Retina (tissue), 1 donor: ENCODE measurements at regions not wholly inside any gene's neighbourhood (a gene's known extent, or its start where the extent isn't known, plus 50 kb on each side); places are given as distances from the start of the nearest gene placed in this dataset.

ENCODE experiments used
- DNase-seq: peaks from one replicate; pipeline ENCODE4 v3.0.0-alpha.2; 2016

DNA sequence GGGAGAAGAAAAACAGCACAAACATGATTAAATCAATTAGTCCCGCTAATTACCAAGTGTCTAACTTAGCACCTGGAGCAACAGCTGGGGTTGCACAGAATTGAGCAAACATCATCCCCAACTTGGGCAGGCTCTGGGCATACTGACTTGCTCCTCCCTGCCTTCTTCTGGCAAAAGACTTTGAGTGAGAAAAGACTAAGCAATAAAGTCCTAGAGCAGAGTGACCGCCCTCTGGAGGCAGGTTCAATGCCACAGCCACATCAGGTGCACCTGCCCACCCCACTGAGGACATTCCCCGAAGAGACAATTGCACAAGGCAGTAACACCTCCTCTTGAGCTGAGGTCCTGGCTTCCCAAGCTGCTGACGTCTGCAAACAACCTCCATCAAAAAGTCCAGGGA is 358.3 kb downstream of the SOX9 start:
- DNase-seq = no peak

DNA sequence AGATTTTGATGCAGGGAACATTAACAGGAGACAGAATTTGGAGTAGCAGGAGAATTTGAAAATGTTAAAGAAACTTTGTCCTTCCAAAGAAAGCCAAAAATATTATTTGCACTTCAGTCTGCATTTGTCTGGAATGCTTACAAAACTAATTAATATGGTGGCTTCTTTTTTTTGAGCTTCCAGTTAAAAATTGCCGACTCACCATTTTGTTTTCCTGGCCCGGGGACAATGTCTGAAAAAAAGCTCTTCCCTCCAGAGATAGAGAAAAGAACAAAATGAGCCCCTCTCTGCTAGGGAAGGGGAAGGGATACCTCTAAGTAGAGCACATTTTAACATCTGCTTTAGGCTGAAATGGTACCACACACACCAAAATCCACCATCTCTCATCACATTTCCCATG is 360.8 kb downstream of the SOX9 start:
- no peak for DNase-seq

DNA sequence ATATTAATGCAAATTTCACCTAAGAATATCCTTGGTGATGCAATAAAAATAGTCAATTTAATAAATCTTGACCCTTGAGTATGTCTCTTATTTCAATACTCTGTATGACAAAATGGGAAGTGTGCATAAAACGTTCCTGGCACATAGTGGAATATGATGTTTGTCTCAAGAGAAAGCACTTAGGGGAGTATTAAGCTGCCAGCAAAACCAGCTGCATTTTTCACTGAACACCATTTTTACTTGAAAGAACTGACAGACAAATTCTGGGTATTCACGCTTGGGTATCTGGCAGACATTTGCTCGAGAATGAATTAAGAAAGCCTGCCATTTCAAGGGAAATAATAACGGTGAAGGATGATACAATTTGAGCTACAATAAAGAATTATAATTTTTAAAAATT is 364.8 kb downstream of the SOX9 start:
- DNase-seq = no peak

DNA sequence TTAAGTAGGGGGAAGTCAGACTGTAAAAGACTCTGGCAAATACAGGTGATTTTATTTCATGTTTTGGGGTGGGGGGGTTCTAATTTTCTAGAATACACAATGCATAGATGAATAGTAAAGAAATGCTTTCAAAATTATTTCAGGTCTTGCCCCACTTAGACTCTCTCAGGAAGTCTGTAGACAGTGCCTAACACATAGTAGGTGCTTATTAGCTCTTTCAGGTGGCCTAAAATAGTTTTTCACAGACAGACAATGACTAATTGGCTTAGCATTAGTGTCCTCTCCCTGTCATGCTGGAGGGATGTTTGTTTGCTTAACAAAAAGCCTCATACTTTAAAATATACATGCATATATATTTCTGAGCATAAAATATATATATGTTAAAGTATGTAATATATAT is 366.0 kb downstream of the SOX9 start:
- DNase-seq = no peak

DNA sequence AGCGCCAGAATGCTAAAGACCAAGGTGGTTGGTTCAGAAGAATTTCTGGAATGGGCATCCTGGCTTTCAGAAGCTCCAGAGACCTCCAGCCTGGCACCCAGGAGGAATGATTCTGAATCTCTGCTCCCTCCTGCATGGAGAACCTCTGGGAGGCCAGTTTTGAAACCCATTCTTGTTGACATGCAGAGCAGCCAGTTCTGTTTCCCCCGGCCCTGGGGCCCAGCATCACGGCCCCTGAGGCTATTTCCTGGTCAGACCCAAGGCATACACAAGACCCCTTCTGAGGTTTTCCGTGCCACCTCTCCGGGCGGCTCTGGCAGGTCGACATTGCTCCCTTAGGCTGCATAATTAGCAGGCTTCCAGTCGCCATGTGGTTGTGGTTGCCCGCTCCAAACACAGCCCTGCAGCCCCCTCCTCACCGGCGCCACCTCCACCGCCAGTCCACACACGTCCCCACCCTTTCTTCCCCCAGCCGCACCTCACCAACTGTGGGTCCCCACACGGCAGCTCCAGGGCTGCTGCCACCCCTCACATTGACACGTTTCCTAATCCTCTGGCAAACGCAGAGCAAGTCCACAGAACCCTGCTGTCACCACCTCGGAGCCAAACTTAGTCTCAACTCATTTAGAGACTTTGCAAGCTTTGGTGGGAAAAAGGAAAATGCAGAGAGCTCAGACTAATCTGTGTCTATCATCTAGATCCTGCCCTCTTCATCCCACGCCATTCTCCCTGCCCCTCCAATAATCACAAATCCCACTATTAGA is 367.1 kb downstream of the SOX9 start:
- no peak for DNase-seq

DNA sequence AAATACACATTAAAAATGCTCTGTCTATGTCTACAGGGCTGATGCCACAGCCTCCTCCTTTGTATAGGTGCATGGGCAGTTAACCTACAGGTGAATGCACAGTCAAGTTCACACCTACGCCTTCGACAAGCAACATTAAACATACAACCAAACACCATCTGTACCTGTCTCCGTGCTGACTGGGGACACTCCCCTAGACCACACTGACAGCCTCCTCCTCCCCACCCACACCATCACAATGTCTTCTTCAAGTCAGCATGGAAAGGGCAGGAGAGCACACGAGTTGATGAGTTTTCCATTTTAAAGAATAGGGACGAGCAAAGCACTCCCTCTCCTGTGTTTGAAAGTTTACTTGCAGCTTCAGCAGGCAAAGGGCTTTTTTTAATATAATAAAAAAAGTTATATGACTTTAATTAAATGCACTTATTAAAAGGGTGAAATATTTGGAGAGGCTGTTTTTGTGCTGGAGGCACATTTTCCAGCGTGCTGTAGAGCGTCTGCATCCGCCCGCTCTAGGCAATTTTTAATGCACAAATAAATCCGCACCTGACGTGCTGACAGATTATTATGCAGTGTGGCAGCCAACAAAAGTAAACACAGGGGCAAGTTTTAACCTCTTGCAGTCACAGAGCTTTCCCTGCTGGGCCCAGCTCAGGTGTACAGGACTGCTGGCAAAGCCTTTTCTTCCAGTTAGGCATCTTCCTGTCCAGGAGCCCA is 367.9 kb downstream of the SOX9 start:
- DNase-seq = no peak

DNA sequence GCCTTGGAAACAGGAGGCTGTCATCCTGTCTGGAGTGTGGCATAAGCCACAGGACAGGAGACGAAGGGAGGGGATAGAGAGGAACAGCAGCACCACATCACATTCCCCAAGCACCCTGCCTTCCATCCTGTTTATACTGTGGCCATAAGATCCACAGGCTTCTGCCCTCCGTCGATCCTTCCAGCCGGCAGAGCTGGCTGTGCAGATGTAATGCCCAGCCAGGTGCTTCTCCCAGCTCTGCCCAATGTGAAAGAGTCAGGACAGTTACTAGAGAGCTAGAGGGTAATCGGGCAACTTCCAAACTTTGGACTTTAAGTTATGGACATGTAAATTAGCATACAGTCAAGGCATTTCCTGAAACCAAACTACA is 368.4 kb downstream of the SOX9 start:
- no peak for DNase-seq

DNA sequence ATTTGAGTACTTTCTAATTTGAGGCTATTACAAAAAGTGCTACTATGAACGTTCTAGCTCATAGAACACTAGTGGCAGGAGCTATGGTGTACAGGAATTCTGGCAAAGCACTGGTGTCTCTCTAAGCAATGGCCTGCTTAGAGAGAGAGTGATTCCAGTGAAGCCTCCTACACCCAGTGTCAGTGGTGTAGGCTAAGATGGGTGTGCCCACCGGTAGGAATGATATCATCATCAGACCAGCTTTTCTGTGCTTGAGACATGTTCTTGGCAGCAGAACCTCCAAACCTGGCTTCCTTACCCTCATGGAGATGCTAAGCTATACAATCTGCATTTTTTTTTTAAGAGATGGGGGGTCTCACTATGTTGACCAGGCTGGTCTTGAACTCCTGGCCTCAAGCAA is 370.3 kb downstream of the SOX9 start:
- DNase-seq = no peak

DNA sequence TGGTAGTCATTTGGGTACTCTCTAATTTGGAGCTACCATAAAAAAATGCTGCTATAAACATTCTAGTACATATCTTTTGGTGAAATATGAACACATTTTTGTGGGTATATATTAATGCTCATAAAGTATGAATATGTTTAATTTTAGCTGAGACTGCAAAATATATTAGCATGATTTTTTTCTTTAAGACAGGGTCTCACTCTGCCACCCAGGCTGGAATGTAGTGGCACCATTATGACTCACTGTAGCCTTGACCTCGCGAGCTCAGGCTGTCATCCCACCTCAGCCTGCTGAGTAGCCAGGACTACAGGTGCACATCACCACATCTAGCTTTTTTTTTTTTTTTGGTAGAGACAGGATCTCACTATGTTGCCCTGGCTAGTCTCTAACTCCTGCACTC is 371.7 kb downstream of the SOX9 start:
- no peak for DNase-seq

DNA sequence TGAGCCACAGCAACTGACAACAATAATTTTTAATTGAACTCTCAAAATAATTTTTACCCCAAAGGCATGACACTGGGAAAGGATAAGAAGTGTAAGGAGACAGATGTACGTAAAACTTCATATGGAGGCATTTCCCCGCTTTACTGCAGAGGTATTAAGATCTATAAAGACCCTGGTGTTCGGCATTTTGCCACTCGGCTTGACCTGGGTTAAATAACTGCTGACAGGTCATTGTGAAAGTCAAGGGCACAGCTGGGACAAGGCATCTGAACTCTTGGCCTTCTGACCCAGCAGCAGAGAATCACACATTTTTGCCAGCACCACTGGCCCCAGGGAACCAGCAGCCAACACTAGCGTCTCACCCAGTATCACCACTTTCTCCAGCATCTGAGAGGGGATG is 372.1 kb downstream of the SOX9 start:
- no peak for DNase-seq

DNA sequence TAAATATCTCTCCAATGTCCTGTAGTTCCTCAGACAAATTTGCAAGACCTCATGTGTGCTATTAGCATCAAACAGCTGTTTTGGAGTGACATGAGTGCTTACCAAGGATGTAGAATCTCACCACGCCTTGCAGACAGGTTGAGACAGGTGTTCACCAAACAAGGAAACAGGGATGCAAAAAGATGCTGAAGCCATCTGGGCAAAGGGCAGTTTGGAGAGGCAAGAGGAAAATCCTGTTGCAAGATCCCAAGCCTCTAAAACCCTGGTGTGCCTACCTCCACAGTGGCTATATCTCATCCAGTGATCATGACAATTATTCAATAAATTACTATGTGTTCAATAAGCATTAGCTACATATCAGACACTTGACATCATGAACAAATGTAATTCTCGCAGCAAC is 373.7 kb downstream of the SOX9 start:
- DNase-seq = no peak

DNA sequence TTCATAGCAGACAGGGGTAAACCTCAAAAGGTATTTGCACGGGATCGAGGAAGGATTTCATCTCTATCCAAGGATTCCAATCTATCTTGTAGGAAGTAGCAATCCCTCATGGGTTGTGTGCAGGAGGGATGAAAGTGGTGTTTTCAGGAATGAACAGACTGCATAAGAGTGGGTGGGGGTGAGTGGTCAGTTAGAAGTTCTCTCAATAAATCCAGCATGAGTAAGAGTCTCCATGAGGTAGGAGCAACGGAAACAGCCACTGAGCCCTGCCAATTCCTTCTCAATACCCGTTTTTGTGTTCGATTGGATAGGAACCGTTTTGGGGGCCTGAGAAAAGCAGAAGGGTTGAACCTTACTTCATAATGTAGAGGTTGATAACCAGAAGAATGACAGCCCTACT is 375.6 kb downstream of the SOX9 start:
- no peak for DNase-seq

DNA sequence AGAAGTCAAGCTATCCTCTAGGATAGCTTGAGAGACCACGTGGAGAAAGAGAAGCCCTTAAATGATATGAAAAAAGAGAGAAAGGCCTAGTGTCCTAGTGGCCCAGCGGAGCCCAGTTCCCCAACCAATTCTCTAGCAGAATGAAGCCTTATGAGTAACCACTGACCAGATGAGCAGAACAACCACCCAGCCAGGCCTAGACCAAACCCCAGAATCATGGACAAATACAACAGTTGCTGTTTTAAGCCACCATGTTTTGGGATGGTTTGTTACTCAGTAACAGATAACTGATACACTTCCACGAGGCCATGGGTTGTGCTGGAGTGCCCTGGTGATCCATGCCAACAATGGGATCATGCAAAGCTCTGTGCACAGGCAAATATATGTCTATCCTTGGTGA is 377.1 kb downstream of the SOX9 start:
- DNase-seq = no peak

DNA sequence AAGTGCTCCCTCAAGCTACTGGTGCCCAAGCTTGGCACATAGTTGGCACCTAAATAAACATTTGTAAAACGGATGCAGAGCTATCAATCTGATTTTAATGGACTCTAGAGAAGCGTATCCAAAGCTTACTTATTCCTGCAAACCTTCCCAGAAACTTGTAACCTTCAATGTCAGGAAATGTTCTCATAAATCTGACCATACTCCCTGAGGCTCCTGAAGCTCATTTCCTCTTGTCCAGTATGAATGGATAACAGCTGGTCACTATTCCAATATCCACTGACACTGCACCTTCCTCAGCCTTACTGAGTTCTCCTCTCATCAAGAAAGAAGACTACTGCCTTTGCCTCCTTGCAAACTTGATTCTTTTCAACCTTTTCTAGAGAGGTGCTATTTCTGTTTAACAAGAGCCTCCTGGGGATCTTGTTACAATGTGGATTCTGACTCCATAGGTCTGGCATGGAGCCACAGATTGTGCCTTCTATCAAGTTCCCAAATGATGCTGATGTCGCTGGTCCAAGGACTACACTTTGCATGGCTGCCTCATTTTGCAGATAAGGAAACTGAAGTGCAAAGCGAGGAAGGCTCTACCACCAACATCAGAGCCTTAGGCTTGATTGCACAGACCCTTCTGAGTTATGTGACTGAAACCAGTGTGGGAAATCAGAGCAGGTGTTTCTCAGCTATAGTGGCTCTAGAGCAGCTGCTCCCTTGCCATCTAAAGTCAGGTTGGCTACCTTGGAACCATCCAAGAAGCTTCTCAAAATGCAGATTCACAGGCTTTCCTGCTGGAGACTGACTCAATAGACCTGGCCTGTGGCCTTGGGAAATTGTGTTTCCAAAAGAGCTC is 377.8 kb downstream of the SOX9 start:
- DNase-seq = no peak

DNA sequence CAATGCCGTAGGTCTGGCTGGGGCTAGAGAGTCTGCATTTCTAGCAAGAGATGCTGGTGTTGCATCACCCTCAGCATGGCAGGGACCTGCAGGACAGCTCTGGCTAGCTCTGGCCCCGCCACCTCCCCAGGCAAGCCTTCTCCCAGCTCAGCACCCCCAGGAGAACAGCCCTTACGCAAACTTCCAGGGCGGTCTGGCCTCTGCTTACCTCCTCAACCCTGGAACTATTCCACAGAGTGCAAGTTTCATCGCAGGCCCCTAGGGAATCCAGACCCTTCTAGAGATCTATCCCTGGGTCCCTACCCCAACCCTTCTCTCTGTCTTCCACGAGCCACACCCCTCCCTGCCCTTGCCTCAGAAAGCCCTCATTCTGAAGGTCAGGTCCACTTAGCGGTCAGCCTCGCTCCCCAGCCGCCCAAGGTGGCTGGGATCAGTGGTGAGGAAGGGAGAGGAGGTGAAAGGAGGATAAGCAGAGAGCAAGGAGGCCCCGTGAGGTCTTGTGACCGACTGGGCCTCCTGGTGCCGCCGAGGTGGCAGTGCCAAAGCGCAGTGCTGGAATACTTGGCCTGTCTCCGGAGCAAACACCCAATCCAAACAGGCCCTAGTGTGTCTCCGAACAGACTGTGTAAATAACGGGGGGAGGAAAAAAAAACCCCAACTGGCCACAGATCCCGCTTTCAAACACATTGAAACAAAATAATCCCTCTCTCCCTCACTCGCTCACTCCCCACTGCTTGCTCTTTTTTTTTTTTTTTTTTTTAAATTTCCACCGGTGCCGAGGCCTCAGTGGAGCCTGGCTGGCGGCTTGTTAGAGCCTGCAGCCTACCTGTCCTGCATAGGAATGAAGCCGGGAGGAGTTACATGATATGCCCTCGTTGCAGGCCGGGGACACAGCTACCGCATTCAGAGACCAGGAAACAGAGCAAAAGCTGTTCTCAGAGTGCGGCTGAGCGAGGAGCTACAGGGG is 380.9 kb downstream of the SOX9 start:
- DNase-seq = peak; percentile 41

DNA sequence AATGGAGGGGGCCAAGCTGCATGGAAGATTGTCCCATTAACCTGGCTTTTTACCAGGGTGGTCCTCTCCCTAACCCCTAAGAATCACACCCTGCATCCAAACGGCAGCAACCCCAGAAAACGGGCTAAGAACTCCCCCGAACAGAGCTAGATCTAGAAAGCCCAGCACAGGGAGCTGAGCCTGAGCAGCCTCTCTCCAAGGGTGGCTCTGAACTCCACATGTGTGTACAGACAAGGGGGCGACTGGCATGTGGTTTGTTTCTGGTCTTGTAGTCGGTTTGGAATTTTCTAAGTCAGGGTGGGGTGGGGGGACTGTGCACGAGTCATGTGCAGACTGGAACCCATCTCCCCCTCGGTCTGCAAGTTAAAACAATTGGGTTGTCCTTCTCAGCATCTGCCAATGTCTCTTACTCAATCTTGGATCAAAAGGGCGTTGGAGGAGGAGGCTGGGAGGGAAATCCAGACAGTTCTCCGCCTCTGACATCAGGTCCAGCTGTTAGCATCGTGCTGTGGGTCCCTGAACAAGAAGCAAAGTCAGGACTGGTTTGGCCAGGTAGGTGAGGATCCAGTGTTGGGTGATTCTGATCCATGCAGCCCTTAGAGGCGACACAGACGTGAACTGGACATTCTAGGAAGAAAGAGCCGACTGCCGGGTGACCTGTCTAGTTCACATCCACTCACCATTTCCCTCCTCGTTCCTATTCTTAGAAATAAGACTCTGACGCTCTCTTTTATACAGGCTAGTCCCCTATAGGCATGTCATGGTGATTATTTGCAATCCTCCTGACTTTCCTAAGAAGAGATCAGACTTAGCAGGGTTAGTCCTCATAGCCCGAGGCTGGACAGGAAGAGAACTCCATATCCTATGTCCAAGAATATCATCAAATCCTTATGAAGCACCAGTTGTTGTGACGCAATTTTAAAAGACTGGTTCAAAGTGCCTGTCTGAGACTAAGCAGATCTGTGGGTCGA is 381.8 kb downstream of the SOX9 start:
- no peak for DNase-seq

DNA sequence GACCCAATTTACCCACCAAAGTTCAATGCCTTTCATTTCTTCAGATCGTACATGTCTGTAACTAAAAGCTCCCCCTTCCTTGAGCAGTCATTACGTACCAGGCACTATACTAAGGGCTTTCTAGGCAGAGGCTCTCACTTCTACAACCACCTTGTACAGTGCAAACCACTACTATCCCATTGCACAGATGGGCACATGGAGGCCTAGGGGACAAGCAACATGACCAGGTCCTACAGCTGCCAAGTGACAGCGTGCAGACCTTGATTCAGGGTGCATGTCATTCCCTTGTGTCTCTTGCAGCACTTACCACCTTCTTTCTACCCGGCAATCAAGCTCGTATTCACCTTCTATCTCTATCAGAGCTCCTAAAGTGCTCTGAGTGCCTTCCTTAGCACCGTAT is 382.7 kb downstream of the SOX9 start:
- DNase-seq = no peak

DNA sequence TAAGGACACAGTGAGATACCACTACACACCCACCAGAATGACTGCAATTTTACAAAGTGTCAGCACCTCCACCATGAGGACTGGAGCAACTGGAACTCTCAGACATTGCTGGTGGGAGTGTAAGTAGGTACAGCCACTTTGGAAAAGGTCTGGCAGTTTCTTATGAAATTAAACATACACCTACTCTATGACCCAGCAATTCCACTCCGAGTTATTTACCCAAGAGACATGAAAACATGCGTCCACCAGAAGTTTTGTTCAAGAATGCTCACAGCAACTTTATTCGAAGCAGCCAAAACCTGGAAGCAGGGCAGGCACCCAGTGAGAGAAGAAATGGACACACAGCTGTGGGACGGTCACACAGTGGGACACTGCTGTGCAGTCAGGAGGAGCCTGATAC is 384.0 kb downstream of the SOX9 start:
- no peak for DNase-seq

DNA sequence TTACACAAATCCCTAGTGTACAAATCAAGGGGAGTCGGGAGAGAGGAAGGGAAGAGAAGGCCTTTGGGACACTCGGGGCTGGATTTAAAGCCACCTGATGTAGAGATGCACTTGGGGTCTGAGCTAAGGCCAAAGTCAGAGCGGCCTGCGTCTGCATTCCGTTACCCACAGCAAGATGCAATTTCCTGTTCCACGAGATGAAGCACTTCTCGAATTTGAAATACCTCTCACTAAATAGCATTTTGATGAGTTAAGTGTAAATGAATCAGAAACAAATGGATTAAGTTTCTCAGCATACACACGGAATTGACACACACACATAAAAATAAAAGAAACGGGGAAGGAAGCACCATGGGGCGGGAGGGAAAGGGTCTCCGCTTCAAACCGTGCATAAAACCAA is 386.0 kb downstream of the SOX9 start:
- DNase-seq = no peak

DNA sequence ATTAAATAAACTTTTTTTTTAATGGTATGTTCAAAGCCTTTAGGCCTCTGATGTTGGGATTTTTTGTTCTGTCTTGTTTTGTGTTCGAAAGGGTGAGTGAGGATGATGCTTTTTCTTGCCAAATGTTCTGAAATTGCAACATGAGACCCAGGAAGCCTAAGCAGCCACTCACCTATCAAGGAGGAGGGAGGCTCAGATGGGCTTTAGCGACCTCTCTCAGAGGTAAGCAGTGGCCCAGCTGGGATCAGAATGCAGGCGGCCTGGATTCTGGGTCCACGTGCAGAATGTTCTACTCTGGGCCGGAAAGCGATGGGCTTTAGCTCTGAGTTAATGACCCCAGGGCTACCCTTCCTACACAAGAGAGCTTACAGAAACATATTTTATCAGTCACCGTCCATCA is 386.6 kb downstream of the SOX9 start:
- DNase-seq = no peak

DNA sequence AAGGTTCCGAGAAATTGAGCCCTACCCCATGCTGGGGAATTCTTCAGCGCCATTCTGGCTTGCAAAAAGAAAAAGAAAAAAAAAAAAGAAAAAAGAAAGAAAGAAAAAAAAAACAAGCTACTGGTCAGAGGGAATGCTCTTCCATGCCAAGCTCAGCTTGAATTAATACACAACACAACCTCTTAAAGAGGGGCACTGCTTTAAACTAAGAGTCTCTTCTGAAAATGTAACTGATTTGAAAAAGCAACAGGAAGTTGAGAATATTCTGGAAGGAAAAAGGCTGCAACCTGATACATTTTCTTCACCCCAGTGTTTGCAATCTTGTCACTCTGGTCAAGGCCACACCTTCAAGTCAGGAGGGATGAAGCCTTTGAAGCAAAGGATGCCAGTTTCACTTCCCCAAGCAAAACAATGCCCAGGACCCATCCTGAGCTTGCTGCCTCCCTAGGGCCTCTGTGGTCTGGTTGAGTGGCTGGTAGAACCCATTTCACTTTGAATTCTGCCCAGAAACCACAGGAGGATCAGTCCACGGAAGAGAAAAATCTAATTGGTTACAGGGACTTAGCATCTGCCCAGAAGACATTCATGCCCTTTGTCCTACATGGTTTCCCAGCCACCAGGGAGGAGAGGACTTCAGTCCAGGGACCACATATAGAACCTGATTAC is 389.7 kb downstream of the SOX9 start:
- DNase-seq = no peak
